Gastrocnemius medialis (tissue), 4 donors: ENCODE measurements at regions not wholly inside any gene's neighbourhood (a gene's known extent, or its start where the extent isn't known, plus 50 kb on each side); places are given as distances from the start of the nearest gene placed in this dataset.

Source experiments
- POLR2A ChIP-seq, 2 donors: fragments of 450-650 bp; IDR thresholded peaks; one replicate each; pipeline ENCODE4 v1.6.1; 2017; ENCODE audit warnings: antibody characterized with exemption in 2 of 2, mild to moderate bottlenecking in 2 of 2, moderate library complexity in 2 of 2
- TF ChIP-seq, protein P1 (sequence below), 5 experiments: fragments of 450-650 bp in 3 of 5; fragments of 200-600 bp in 2 of 5; sonication (generic) in 2 of 5; IDR thresholded peaks in 4 of 5; conservative IDR thresholded peaks in 1 of 5; 1 replicate in 4 of 5; 2 replicates in 1 of 5; pipeline ENCODE4 v1.5.1; 2016 to 2019; ENCODE audit warnings: antibody characterized with exemption in 5 of 5, mild to moderate bottlenecking in 3 of 5, moderate library complexity in 3 of 5

GRCh38 chr13:42474954-42475353 is 99.0 kb upstream of the TNFSF11 start:
- TF ChIP-seq, protein P1, sequence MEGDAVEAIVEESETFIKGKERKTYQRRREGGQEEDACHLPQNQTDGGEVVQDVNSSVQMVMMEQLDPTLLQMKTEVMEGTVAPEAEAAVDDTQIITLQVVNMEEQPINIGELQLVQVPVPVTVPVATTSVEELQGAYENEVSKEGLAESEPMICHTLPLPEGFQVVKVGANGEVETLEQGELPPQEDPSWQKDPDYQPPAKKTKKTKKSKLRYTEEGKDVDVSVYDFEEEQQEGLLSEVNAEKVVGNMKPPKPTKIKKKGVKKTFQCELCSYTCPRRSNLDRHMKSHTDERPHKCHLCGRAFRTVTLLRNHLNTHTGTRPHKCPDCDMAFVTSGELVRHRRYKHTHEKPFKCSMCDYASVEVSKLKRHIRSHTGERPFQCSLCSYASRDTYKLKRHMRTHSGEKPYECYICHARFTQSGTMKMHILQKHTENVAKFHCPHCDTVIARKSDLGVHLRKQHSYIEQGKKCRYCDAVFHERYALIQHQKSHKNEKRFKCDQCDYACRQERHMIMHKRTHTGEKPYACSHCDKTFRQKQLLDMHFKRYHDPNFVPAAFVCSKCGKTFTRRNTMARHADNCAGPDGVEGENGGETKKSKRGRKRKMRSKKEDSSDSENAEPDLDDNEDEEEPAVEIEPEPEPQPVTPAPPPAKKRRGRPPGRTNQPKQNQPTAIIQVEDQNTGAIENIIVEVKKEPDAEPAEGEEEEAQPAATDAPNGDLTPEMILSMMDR (IDR thresholded peaks at IDR 0.05 in 4 of 5, conservative IDR thresholded peaks at IDR 0.05 in 1 of 5): no peak
- TF ChIP-seq POLR2A (IDR thresholded peaks at IDR 0.05): no peak
